Stimulated activated naive B cell treated with anti-CD40 and anti-IgM and Interleukin-4, amounts not matched to agents 10 μg/mL and 1 μg/mL and 100 μg/mL, for 72 hours (primary cell): ENCODE measurements at regions not wholly inside any gene's neighbourhood (a gene's known extent, or its start where the extent isn't known, plus 50 kb on each side); places are given as distances from the start of the nearest gene placed in this dataset.
A peak's percentile ranks its signal among the peaks of the same experiment; 100 is the strongest.

Experiments used
- ATAC-seq, 2 donors: fragments of 150-1000 bp; cut with Tn5 transposase; replicated peaks; 2 replicates each; pipeline ENCODE4 v1.10.0; 2021; ENCODE audit warnings: moderate library complexity in 1 of 2
- DNase-seq: peaks from one replicate; pipeline ENCODE4 v3.0.0; 2021
- H3K27ac Mint-ChIP-seq: one replicate; pipeline ENCODE4 v1.8.0; 2022; ENCODE audit warnings: mild to moderate bottlenecking, mixed read lengths
- H3K27me3 Mint-ChIP-seq, 2 donors: one replicate each; pipeline ENCODE4 v1.8.0; 2022; ENCODE audit warnings: mixed read lengths in 2 of 2
- H3K36me3 Mint-ChIP-seq, 2 donors: one replicate each; pipeline ENCODE4 v1.8.0; 2022; ENCODE audit warnings: mixed read lengths in 2 of 2, mild to moderate bottlenecking in 1 of 2
- H3K4me1 Mint-ChIP-seq, 2 donors: one replicate each; pipeline ENCODE4 v1.8.0; 2022; ENCODE audit warnings: mixed read lengths in 2 of 2, mild to moderate bottlenecking in 1 of 2
- H3K4me3 Mint-ChIP-seq, 2 donors: one replicate each; pipeline ENCODE4 v1.8.0; 2022; ENCODE audit warnings: mild to moderate bottlenecking in 2 of 2, mixed read lengths in 2 of 2, moderate library complexity in 1 of 2
- H3K9me3 Mint-ChIP-seq, 2 donors: one replicate each; pipeline ENCODE4 v1.8.0; 2022; ENCODE audit warnings: mixed read lengths in 2 of 2, mild to moderate bottlenecking in 1 of 2

GRCh38 chr2:41489638-41490037, 558.2 kb upstream of the PKDCC start:
- Mint-ChIP-seq H3K36me3 (peaks cover 16 to 19% of the 10 kb centered on the region in 2 donors), H3K27me3 (no peaks in the 10 kb centered on the region), H3K27ac (peak overlapping the region; percentile 87), H3K4me1 (peaks cover 10 to 20% of the 10 kb centered on the region in 2 donors), H3K9me3 (peaks cover 16 to 24% of the 10 kb centered on the region in 2 donors), H3K4me3 (no peak overlapping the region)
- peak; percentile 54 to 67 for ATAC-seq
- DNase-seq: no peak

- Mint-ChIP-seq H3K36me3 (peaks cover 21 to 24% of the 10 kb centered on the region in 2 donors), H3K4me1 (peaks cover 0 to under 1% of the 10 kb centered on the region in 2 donors), H3K4me3 (no peak overlapping the region), H3K27ac (no peak overlapping the region), H3K9me3 (peaks cover 30 to 32% of the 10 kb centered on the region in 2 donors), H3K27me3 (no peaks in the 10 kb centered on the region)
- DNase-seq (no peak), ATAC-seq (no peak)
Measured at GRCh38 chr2:41495050-41495449, 552.8 kb upstream of the PKDCC start.

- H3K9me3 Mint-ChIP-seq: peaks cover 34 to 40% of the 10 kb centered on the region in 2 donors
- no peak for DNase-seq
Measured at GRCh38 chr2:41496908-41497307, 550.9 kb upstream of the PKDCC start.

GRCh38 chr2:41498781-41499180, 549.0 kb upstream of the PKDCC start:
- no peak for DNase-seq
- no peak overlapping the region for H3K4me3 Mint-ChIP-seq
- ATAC-seq: no peak
- H3K36me3 Mint-ChIP-seq: peaks cover 17 to 20% of the 10 kb centered on the region in 2 donors
- H3K4me1 Mint-ChIP-seq: no peaks in the 10 kb centered on the region
- H3K27ac Mint-ChIP-seq: no peak overlapping the region
- peaks cover 33 to 37% of the 10 kb centered on the region in 2 donors for H3K9me3 Mint-ChIP-seq
- H3K27me3 Mint-ChIP-seq: peaks cover 0 to 3% of the 10 kb centered on the region in 2 donors

More at GRCh38 chr2:41496908-41497307, 550.9 kb upstream of the PKDCC start:
- Mint-ChIP-seq H3K27ac (no peak overlapping the region), H3K36me3 (peaks cover 19 to 21% of the 10 kb centered on the region in 2 donors), H3K4me1 (no peaks in the 10 kb centered on the region), H3K4me3 (no peak overlapping the region), H3K27me3 (no peaks in the 10 kb centered on the region)
- ATAC-seq: no peak

GRCh38 chr2:41500895-41501294, 546.9 kb upstream of the PKDCC start:
- ATAC-seq: no peak
- Mint-ChIP-seq H3K27me3 (peaks cover 0 to 3% of the 10 kb centered on the region in 2 donors), H3K4me3 (no peak overlapping the region), H3K27ac (no peak overlapping the region), H3K9me3 (peaks cover 14 to 18% of the 10 kb centered on the region in 2 donors), H3K36me3 (peaks cover 0 to 8% of the 10 kb centered on the region in 2 donors), H3K4me1 (no peaks in the 10 kb centered on the region)
- DNase-seq: no peak

GRCh38 chr2:41502752-41503151, 545.1 kb upstream of the PKDCC start:
- Mint-ChIP-seq H3K9me3 (peaks cover 8 to 17% of the 10 kb centered on the region in 2 donors), H3K4me1 (no peaks in the 10 kb centered on the region), H3K4me3 (no peak overlapping the region), H3K27me3 (peaks cover 0 to 3% of the 10 kb centered on the region in 2 donors), H3K27ac (no peak overlapping the region), H3K36me3 (peaks cover 0 to 3% of the 10 kb centered on the region in 2 donors)
- no peak for ATAC-seq
- DNase-seq: no peak

GRCh38 chr2:41504532-41504931, 543.3 kb upstream of the PKDCC start:
- H3K36me3 Mint-ChIP-seq: peaks cover 0 to 3% of the 10 kb centered on the region in 2 donors
- ATAC-seq (no peak), DNase-seq (no peak)
- H3K4me3 Mint-ChIP-seq: no peak overlapping the region
- H3K27me3 Mint-ChIP-seq: peaks cover 0 to 3% of the 10 kb centered on the region in 2 donors
- no peak overlapping the region for H3K27ac Mint-ChIP-seq
- no peaks in the 10 kb centered on the region for H3K4me1 Mint-ChIP-seq
- peaks cover 8 to 15% of the 10 kb centered on the region in 2 donors for H3K9me3 Mint-ChIP-seq

- DNase-seq (no peak), ATAC-seq (peak in 1 of 2 donors; percentile 38)
- Mint-ChIP-seq H3K27ac (no peak overlapping the region), H3K4me1 (no peaks in the 10 kb centered on the region), H3K27me3 (no peaks in the 10 kb centered on the region), H3K4me3 (no peak overlapping the region), H3K9me3 (peaks cover 4 to 8% of the 10 kb centered on the region in 2 donors), H3K36me3 (no peaks in the 10 kb centered on the region)
Measured at GRCh38 chr2:41510108-41510507, 537.7 kb upstream of the PKDCC start.

GRCh38 chr2:41521211-41521610, 526.6 kb upstream of the PKDCC start:
- no peak overlapping the region for H3K27ac Mint-ChIP-seq
- H3K9me3 Mint-ChIP-seq: no peaks in the 10 kb centered on the region
- H3K27me3 Mint-ChIP-seq: no peaks in the 10 kb centered on the region
- H3K4me3 Mint-ChIP-seq: no peak overlapping the region
- no peaks in the 10 kb centered on the region for H3K36me3 Mint-ChIP-seq
- H3K4me1 Mint-ChIP-seq: peaks cover 0 to 7% of the 10 kb centered on the region in 2 donors
- DNase-seq (no peak), ATAC-seq (no peak)

- ATAC-seq (no peak), DNase-seq (no peak)
- no peak overlapping the region for H3K4me3 Mint-ChIP-seq
- peaks cover 0 to 7% of the 10 kb centered on the region in 2 donors for H3K4me1 Mint-ChIP-seq
- no peaks in the 10 kb centered on the region for H3K36me3 Mint-ChIP-seq
- no peak overlapping the region for H3K27ac Mint-ChIP-seq
- H3K27me3 Mint-ChIP-seq: no peaks in the 10 kb centered on the region
- H3K9me3 Mint-ChIP-seq: peaks cover 0 to 2% of the 10 kb centered on the region in 2 donors
Measured at GRCh38 chr2:41527525-41528323, 520.1 kb upstream of the PKDCC start.

- no peak overlapping the region for H3K4me3 Mint-ChIP-seq
- H3K9me3 Mint-ChIP-seq: peaks cover 6 to 11% of the 10 kb centered on the region in 2 donors
- DNase-seq (no peak), ATAC-seq (no peak)
- H3K36me3 Mint-ChIP-seq: no peaks in the 10 kb centered on the region
- H3K27ac Mint-ChIP-seq: no peak overlapping the region
- no peaks in the 10 kb centered on the region for H3K27me3 Mint-ChIP-seq
- peaks cover 0 to 10% of the 10 kb centered on the region in 2 donors for H3K4me1 Mint-ChIP-seq
Measured at GRCh38 chr2:41535575-41535974, 512.2 kb upstream of the PKDCC start.

GRCh38 chr2:41540272-41540998, 507.4 kb upstream of the PKDCC start:
- no peaks in the 10 kb centered on the region for H3K27me3 Mint-ChIP-seq
- H3K9me3 Mint-ChIP-seq: peaks cover 4 to 8% of the 10 kb centered on the region in 2 donors
- peaks cover 0 to 3% of the 10 kb centered on the region in 2 donors for H3K36me3 Mint-ChIP-seq
- peaks cover 0 to 16% of the 10 kb centered on the region in 2 donors for H3K4me1 Mint-ChIP-seq
- no peak overlapping the region for H3K4me3 Mint-ChIP-seq
- ATAC-seq (no peak), DNase-seq (no peak)
- no peak overlapping the region for H3K27ac Mint-ChIP-seq

GRCh38 chr2:41543726-41544125, 504.1 kb upstream of the PKDCC start:
- H3K27ac Mint-ChIP-seq: no peak overlapping the region
- ATAC-seq: no peak
- H3K36me3 Mint-ChIP-seq: peaks cover 0 to 3% of the 10 kb centered on the region in 2 donors
- DNase-seq: no peak
- no peaks in the 10 kb centered on the region for H3K27me3 Mint-ChIP-seq
- H3K4me1 Mint-ChIP-seq: peaks cover 0 to 16% of the 10 kb centered on the region in 2 donors
- H3K9me3 Mint-ChIP-seq: peaks cover 0 to 5% of the 10 kb centered on the region in 2 donors
- no peak overlapping the region for H3K4me3 Mint-ChIP-seq

GRCh38 chr2:41544709-41545108, 503.1 kb upstream of the PKDCC start:
- ATAC-seq (peak; percentile 95 to 96), DNase-seq (peak; percentile 57)
- Mint-ChIP-seq H3K27me3 (no peaks in the 10 kb centered on the region), H3K4me1 (peaks cover 0 to 15% of the 10 kb centered on the region in 2 donors), H3K9me3 (peaks cover 0 to 5% of the 10 kb centered on the region in 2 donors), H3K36me3 (peaks cover 0 to 3% of the 10 kb centered on the region in 2 donors), H3K27ac (peak overlapping the region; percentile 89), H3K4me3 (no peak overlapping the region)
